ENCODE measurements at regions not wholly inside any gene's neighbourhood (a gene's known extent, or its start where the extent isn't known, plus 50 kb on each side); places are given as distances from the start of the nearest gene placed in this dataset.

- no peaks in the 10 kb centered on the region for H3K9me3 Mint-ChIP-seq
- H3K4me3 Mint-ChIP-seq, result no peak overlapping the region
- no peaks in the 10 kb centered on the region for H3K4me1 Mint-ChIP-seq (ENCODE audit: low read depth)
- H3K36me3 Mint-ChIP-seq (ENCODE audit: low read depth), result no peaks in the 10 kb centered on the region
- no peak for ATAC-seq
- ChIA-PET CTCF (no interaction called here), POLR2A (no interaction called here)
- intact Hi-C loops (cut with micrococcal nuclease), result no loop called here
- TF ChIP-seq CTCF (IDR thresholded peaks at IDR 0.05), result no peak
- no peak overlapping the region for H3K27ac Mint-ChIP-seq
- no peak for DNase-seq
- no peaks in the 10 kb centered on the region for H3K27me3 Mint-ChIP-seq
Observed at GRCh38 chr6:95279616-95280015, 297.7 kb upstream of the MANEA start.

- CTCF ChIA-PET, result no interaction called here
- intact Hi-C loops (cut with micrococcal nuclease), result no loop called here
Observed at GRCh38 chr6:95280686-95281273, 296.6 kb upstream of the MANEA start.

DNA sequence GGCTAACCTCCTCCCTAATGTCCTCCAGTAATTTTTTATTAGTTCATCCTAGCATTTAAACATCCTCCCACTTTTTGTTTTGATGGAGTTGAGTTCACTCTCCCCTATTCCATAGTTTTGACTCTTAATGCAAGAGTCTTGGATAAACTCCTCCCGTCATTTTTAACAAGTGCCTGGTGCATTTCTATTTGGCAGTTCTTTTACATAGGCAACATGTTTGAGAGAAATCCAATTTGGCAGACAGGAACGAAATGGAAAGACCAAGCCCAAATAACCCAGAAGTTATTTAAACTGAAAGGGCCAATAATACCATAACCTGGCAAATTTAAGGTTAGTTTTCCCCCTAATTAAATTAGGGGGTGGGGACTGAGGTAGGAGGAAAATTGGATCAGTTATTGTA is 291.5 kb upstream of the MANEA start:
- no peak for TF ChIP-seq CTCF (IDR thresholded peaks at IDR 0.05)
- Mint-ChIP-seq H3K9me3 (no peaks in the 10 kb centered on the region), H3K36me3 (ENCODE audit: low read depth) (no peaks in the 10 kb centered on the region), H3K27me3 (no peaks in the 10 kb centered on the region), H3K4me1 (ENCODE audit: low read depth) (no peaks in the 10 kb centered on the region), H3K27ac (no peak overlapping the region), H3K4me3 (no peak overlapping the region)
- intact Hi-C loops (cut with micrococcal nuclease), result no loop called here
- ChIA-PET CTCF (no interaction called here), POLR2A (no interaction called here)
- no peak for ATAC-seq
- no peak for DNase-seq

More at GRCh38 chr6:95280686-95281273, 296.6 kb upstream of the MANEA start:
- ATAC-seq (no peak), DNase-seq (no peak)
- POLR2A ChIA-PET, result no interaction called here
- no peak for TF ChIP-seq CTCF (IDR thresholded peaks at IDR 0.05)
- no peak overlapping the region for H3K4me3 Mint-ChIP-seq
- H3K4me1 Mint-ChIP-seq (ENCODE audit: low read depth), result no peaks in the 10 kb centered on the region
- H3K27me3 Mint-ChIP-seq, result no peaks in the 10 kb centered on the region
- H3K27ac Mint-ChIP-seq, result no peak overlapping the region
- no peaks in the 10 kb centered on the region for H3K36me3 Mint-ChIP-seq (ENCODE audit: low read depth)
- no peaks in the 10 kb centered on the region for H3K9me3 Mint-ChIP-seq

DNA sequence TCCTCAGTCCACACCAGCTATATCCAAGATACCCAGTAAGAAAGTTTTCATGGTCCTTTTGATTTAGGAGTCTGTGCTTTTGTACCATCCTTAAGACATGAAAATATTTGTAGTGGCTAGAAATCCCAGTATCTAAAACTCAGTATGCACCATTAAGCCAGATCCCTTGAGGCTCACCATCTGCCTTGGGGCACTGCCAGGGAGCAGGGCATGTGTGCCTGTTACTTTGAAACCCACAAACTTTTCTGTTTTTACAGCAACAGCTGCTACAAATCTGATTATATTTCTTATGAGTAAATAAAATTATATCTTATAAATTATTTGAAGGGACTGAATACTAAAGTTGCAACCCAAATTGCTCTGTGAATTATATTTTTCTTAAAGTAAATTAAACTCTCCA is 290.5 kb upstream of the MANEA start:
- Mint-ChIP-seq H3K36me3 (ENCODE audit: low read depth) (no peaks in the 10 kb centered on the region), H3K9me3 (no peaks in the 10 kb centered on the region), H3K27me3 (no peaks in the 10 kb centered on the region), H3K4me3 (no peak overlapping the region), H3K27ac (no peak overlapping the region), H3K4me1 (ENCODE audit: low read depth) (no peaks in the 10 kb centered on the region)
- POLR2A ChIA-PET, result no interaction called here
- TF ChIP-seq CTCF (IDR thresholded peaks at IDR 0.05), result no peak
- no peak for ATAC-seq
- intact Hi-C loops (cut with micrococcal nuclease), result no loop called here
- DNase-seq, result no peak
- CTCF ChIA-PET, result no interaction called here

DNA sequence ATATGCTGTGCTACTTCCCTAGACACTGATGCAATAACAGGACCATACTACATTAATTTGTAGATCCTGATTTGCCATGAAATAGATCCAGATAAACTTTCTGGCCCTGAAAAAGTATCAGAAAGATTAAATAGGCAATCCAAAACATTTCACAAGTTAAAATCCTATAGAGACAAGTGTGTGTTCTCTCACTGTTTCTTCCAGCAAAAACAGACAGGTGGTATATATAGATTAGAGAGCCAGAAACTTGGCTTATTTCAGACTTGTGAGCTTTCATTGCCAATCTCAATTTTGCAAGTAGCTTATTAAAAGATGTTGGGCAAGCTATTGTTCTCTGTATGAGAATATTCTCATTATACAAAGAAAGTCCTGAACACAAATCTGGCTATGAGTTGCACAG is 289.1 kb upstream of the MANEA start:
- Mint-ChIP-seq H3K27me3 (no peaks in the 10 kb centered on the region), H3K9me3 (no peaks in the 10 kb centered on the region), H3K27ac (no peak overlapping the region), H3K4me3 (no peak overlapping the region), H3K36me3 (ENCODE audit: low read depth) (no peaks in the 10 kb centered on the region), H3K4me1 (ENCODE audit: low read depth) (no peaks in the 10 kb centered on the region)
- TF ChIP-seq CTCF (IDR thresholded peaks at IDR 0.05), result no peak
- DNase-seq (no peak), ATAC-seq (no peak)
- CTCF ChIA-PET, result no interaction called here
- POLR2A ChIA-PET, result no interaction called here
- intact Hi-C loops (cut with micrococcal nuclease), result no loop called here

Measured in activated CD8-positive, alpha-beta T cell treated with anti-CD3 and anti-CD28 coated beads for 36 hours (primary cell).